Fibroblast of villous mesenchyme (primary cell): ENCODE measurements at regions not wholly inside any gene's neighbourhood (a gene's known extent, or its start where the extent isn't known, plus 50 kb on each side); places are given as distances from the start of the nearest gene placed in this dataset.
A peak's percentile ranks its signal among the peaks of the same experiment; 100 is the strongest.

ENCODE experiments used
- DNase-seq: peaks from one replicate; pipeline ENCODE4 v3.0.0-alpha.2; 2010; ENCODE audit warnings: low read depth
- H3K4me3 ChIP-seq: 2 replicates; pipeline ENCODE4 v1.5.1; 2011; ENCODE audit warnings: low read depth, mild to moderate bottlenecking, low read length
- CTCF ChIP-seq: IDR thresholded peaks from 2 replicates; pipeline ENCODE4 v1.5.1; 2012; ENCODE audit warnings: low read depth, mild to moderate bottlenecking, low read length; ENCODE audit not compliant: insufficient read depth

GRCh38 chrY:15440021-15440695 is 915.8 kb downstream of the NLGN4Y start:
- TF ChIP-seq CTCF: no peak
- no peak for DNase-seq
- H3K4me3 ChIP-seq: no peak overlapping the region

DNA sequence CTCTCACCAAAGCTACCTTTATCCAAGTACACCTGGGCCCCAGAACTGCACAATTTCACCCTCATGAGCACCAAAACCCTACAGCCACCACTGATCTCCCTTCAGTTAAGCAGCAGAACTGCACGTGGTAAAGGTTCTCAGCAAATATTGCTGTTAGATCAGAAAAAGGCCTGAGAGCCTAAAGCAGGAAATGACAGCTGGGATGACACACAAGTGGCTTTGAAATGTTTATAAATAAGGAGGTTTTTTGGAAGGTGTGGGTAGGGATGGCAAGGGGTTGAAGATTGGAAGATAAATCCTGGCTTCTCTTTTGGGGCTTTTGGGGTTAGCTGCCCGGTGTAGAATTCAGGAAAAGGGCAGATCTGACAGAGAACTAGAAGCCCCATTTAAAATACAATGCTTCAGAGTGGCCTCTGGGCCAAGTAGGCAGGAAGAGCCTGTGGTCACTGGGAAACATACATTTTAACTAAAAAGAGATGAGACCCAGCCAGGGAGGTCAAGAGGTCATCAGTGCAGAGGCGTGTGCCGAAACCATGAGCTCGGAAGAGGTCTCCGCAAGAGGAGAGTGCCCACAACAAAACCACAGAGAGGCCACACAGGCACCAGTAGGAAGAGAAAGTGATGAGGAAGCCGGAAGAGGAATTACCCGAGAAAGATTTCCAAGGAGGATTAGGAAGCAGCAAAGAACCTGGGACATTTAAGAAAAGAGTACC is 916.5 kb downstream of the NLGN4Y start:
- DNase-seq: peak; percentile 14
- H3K4me3 ChIP-seq: no peak overlapping the region
- TF ChIP-seq CTCF: no peak

- H3K4me3 ChIP-seq: no peak overlapping the region
- no peak for DNase-seq
- TF ChIP-seq CTCF: no peak
These were observed 917.5 kb downstream of the NLGN4Y start for GRCh38 chrY:15441878-15442277.

DNA sequence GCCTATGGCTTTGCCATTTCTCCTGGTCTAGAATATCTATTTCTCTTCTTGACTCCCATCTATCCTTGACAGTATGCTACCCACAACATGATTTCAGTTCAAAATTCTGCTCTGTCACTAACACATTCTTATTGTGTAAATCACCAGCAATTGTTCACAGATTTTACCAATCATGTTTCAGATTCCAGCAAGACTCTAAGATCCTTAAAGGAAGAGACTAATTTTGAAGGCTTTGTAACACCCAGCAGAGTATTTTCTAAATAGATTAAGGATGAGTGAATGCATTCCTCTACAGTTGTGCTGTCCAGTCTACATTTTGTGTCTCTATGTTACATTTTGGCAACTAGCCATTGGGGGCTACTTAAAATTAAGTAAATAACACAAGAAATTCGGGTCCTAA is 921.5 kb downstream of the NLGN4Y start:
- no peak for DNase-seq
- no peak overlapping the region for H3K4me3 ChIP-seq
- no peak for TF ChIP-seq CTCF

GRCh38 chrY:15446861-15447260 is 922.5 kb downstream of the NLGN4Y start:
- H3K4me3 ChIP-seq: no peak overlapping the region
- no peak for TF ChIP-seq CTCF
- DNase-seq: no peak

GRCh38 chrY:15447959-15448358 is 923.6 kb downstream of the NLGN4Y start:
- H3K4me3 ChIP-seq: no peak overlapping the region
- TF ChIP-seq CTCF: no peak
- DNase-seq: no peak
